K562 (cell line): ENCODE measurements at regions not wholly inside any gene's neighbourhood (a gene's known extent, or its start where the extent isn't known, plus 50 kb on each side); places are given as distances from the start of the nearest gene placed in this dataset.
"Not testable (repeated sequence)": the region's sequence is repeated elsewhere in the genome, so short reads cannot be mapped to it uniquely, and the experiment has no call there.

Source experiments
- ATAC-seq: fragments of 200-7000 bp; cut with Tn5 transposase; 3 replicates; pipeline ENCODE4 v1.9.1; 2020; ENCODE audit warnings: moderate library complexity
- BruUV-seq: library from RNA; stranded (reverse); fragments of 400-500 nt; replicated peaks from 2 replicates; lab custom pipeline; 2021; lab: Mats Ljungman, UMichigan
- CTCF ChIA-PET: fragments of 300-600 bp; formaldehyde crosslinking; extraction: SDS; loops from one replicate; lab custom pipeline; 2021; ENCODE audit warnings: low intra/inter-chr PET ratio; lab: Yijun Ruan, JAX
- POLR2A ChIA-PET: fragments of 300-600, 350-650 bp; sonication (Branson Sonifier 250); formaldehyde crosslinking; extraction: SDS; loops from one replicate; lab custom pipeline; 2021; ENCODE audit warnings: antibody characterized with exemption, inconsistent platforms; lab: Yijun Ruan, JAX
- DNase-seq, 4 experiments: peaks; one replicate each; pipeline versions ENCODE4 v3.0.0 to v3.0.0-alpha.2; 2011 to 2018; ENCODE audit warnings: low spot score in 3 of 4, mixed read lengths in 3 of 4; ENCODE audit errors: extremely low read depth in 1 of 4
- FAIRE-seq: peaks from 2 replicates; lab custom pipeline; 2011; peaks lifted over from hg19 to GRCh38; lab: Jason Lieb, UNC
- H2AFZ ChIP-seq: 2 replicates; pipeline ENCODE4 v1.6.0; 2011; ENCODE audit warnings: low read depth, low read length, control low read depth, inconsistent platforms
- H3K27ac ChIP-seq: fragments of 200-600 bp; 3 replicates; pipeline ENCODE4 v1.8.0; 2011; ENCODE audit warnings: low read depth, mild to moderate bottlenecking, control low read depth, inconsistent platforms, low read length, moderate library complexity, mixed read lengths; ENCODE audit errors: extremely low read depth
- H3K27me3 ChIP-seq, 2 experiments: fragments of 300-600 bp in 1 of 2; 2 replicates in 1 of 2; 3 replicates in 1 of 2; pipeline versions ENCODE4 v1.6.0 to v1.8.0; 2011; ENCODE audit warnings: inconsistent platforms in 2 of 2, low read length in 2 of 2, mild to moderate bottlenecking in 1 of 2, mixed read lengths in 1 of 2, moderate library complexity in 1 of 2; ENCODE audit not compliant: control insufficient read depth in 2 of 2, insufficient read depth in 2 of 2
- H3K36me3 ChIP-seq: fragments of 300-600 bp; 3 replicates; pipeline ENCODE4 v1.8.0; 2011; ENCODE audit warnings: mild to moderate bottlenecking, low read length, inconsistent platforms; ENCODE audit not compliant: control insufficient read depth, insufficient read depth
- H3K4me1 ChIP-seq, 2 experiments: fragments of 200-600 bp in 1 of 2; replicated peaks in 1 of 2; 2 replicates in 1 of 2; 3 replicates in 1 of 2; pipeline versions ENCODE4 v1.5.1 to v1.8.0; 2011; ENCODE audit warnings: inconsistent platforms in 2 of 2, low read length in 2 of 2, mild to moderate bottlenecking in 1 of 2, mixed read lengths in 1 of 2, moderate library complexity in 1 of 2; ENCODE audit not compliant: control insufficient read depth in 2 of 2, insufficient read depth in 2 of 2
- H3K4me2 ChIP-seq: 2 replicates; pipeline ENCODE4 v1.6.1; 2011; ENCODE audit warnings: low read length, control low read depth, inconsistent platforms, mixed read lengths; ENCODE audit not compliant: insufficient read depth
- H3K4me3 ChIP-seq: fragments of 200-600 bp; sonication (generic), shearing (Covaris generic); 2 replicates; pipeline ENCODE4 v1.5.1; 2016; ENCODE audit warnings: control low read depth, inconsistent platforms
- H3K79me2 ChIP-seq: fragments of 200-600 bp; 3 replicates; pipeline ENCODE4 v1.8.0; 2011; ENCODE audit warnings: low read length, inconsistent platforms; ENCODE audit not compliant: control insufficient read depth, insufficient read depth
- H3K9ac ChIP-seq, 2 experiments: 2 replicates each; pipeline versions ENCODE4 v1.6.0 to v1.6.1; 2011; ENCODE audit warnings: low read depth in 2 of 2, low read length in 2 of 2, control low read depth in 1 of 2, inconsistent platforms in 1 of 2, mild to moderate bottlenecking in 1 of 2, mixed read lengths in 1 of 2; ENCODE audit not compliant: insufficient read depth in 1 of 2
- H3K9me1 ChIP-seq: one replicate; pipeline ENCODE4 v1.6.0; 2011; ENCODE audit warnings: inconsistent platforms, mild to moderate bottlenecking, low read length, moderate library complexity; ENCODE audit not compliant: control insufficient read depth, insufficient read depth
- H3K9me3 ChIP-seq: replicated peaks from 2 replicates; pipeline ENCODE4 v1.5.1; 2011; ENCODE audit warnings: low read depth, low read length, inconsistent platforms; ENCODE audit not compliant: control insufficient read depth, insufficient read depth
- H4K20me1 ChIP-seq: replicated peaks from 2 replicates; pipeline ENCODE4 v1.6.1; 2011; ENCODE audit warnings: low read length, inconsistent platforms, mixed read lengths; ENCODE audit not compliant: control insufficient read depth, insufficient read depth
- C11orf30 ChIP-seq: fragments of 450-650 bp; IDR thresholded peaks from 2 replicates; pipeline ENCODE4 v1.6.1; 2016; ENCODE audit warnings: low read depth, mild to moderate bottlenecking
- CBFB ChIP-seq: sonication (generic); formaldehyde crosslinking; IDR thresholded peaks from 2 replicates; pipeline ENCODE4 v1.4.0; 2020; ENCODE audit warnings: mild to moderate bottlenecking, missing genetic modification reagents
- EGR1 ChIP-seq: fragments of 450-650 bp; conservative IDR thresholded peaks from 2 replicates; pipeline ENCODE4 v1.6.1; 2017; ENCODE audit warnings: mild to moderate bottlenecking
- MAFF ChIP-seq: IDR thresholded peaks from 2 replicates; pipeline ENCODE4 v1.6.1; 2012; ENCODE audit warnings: low read length, improper control_type of control experiment
- MAFG ChIP-seq: fragments of 450-650 bp; conservative IDR thresholded peaks from 2 replicates; pipeline ENCODE4 v1.6.1; 2016; ENCODE audit warnings: missing genetic modification characterization, missing compliant biosample characterization
- MAFK ChIP-seq: IDR thresholded peaks from 2 replicates; pipeline ENCODE4 v1.6.1; 2011; ENCODE audit warnings: low read length, improper control_type of control experiment
- ZNF253 ChIP-seq: fragments of 250-450 bp; sonication (Bioruptor Pico); conservative IDR thresholded peaks from 2 replicates; pipeline ENCODE4 v1.6.1; 2021; ENCODE audit warnings: mild to moderate bottlenecking
- ZNF316 ChIP-seq: fragments of 450-650 bp; IDR thresholded peaks from 2 replicates; pipeline ENCODE4 v1.6.1; 2016
- ZNF507 ChIP-seq: conservative IDR thresholded peaks from 2 replicates; pipeline ENCODE4 v1.6.1; 2017; ENCODE audit warnings: missing genetic modification characterization, missing compliant biosample characterization
- ZNF766 ChIP-seq: fragments of 200-800 bp; sonication (Bioruptor generic); conservative IDR thresholded peaks from 2 replicates; pipeline ENCODE4 v1.6.1; 2016; ENCODE audit warnings: missing genetic modification characterization, missing compliant biosample characterization
- WGBS: fragments of 100-300 bp; shearing (Covaris generic); methylation state at CpG from one replicate; pipeline ENCODE4 v1.1.6; 2016; ENCODE audit warnings: low coverage, mixed read lengths; ENCODE audit not compliant: insufficient coverage; ENCODE audit errors: missing lambda C conversion rate; 5-methylcytosine and 5-hydroxymethylcytosine counted together
- in situ Hi-C: fragments of 300-500 bp; cut with MboI; formaldehyde crosslinking; loops from 4 replicates; pipeline ENCODE4 v1.15.0; 2018; ENCODE audit warnings: inconsistent platforms, mixed read lengths
- intact Hi-C: fragments of 100-400 bp; cut with micrococcal nuclease; formaldehyde crosslinking; loops from 2 replicates; pipeline ENCODE4 v1.14.2; 2022

GRCh38 chr7:63856466-63856865, 142.2 kb upstream of the ZNF722 start:
- FAIRE-seq, POLR2A ChIA-PET, H3K9me3 ChIP-seq, H4K20me1 ChIP-seq, DNase-seq, H2AFZ ChIP-seq, H3K9ac ChIP-seq, ATAC-seq, H3K27me3 ChIP-seq, BruUV-seq, H3K4me3 ChIP-seq, H3K27ac ChIP-seq, intact Hi-C loops, H3K4me2 ChIP-seq, in situ Hi-C loops, H3K9me1 ChIP-seq, H3K79me2 ChIP-seq, H3K36me3 ChIP-seq, H3K4me1 ChIP-seq, CTCF ChIA-PET: not testable (repeated sequence)
- 0% methylated on average over 3 of the region's 3 CpGs for WGBS

- Histone ChIP-seq H3K4me2 (no peak overlapping the region), H4K20me1 (no peaks in the 10 kb centered on the region), H2AFZ (no peak overlapping the region), H3K4me1 (no peaks in the 10 kb centered on the region), H3K27ac (no peak overlapping the region), H3K9me1 (no peaks in the 10 kb centered on the region), H3K9me3 (no peaks in the 10 kb centered on the region; the same call in 1 of the 2 replicates), H3K79me2 (no peaks in the 10 kb centered on the region), H3K4me3 (no peak overlapping the region), H3K9ac (no peak overlapping the region), H3K27me3 (no peaks in the 10 kb centered on the region), H3K36me3 (no peaks in the 10 kb centered on the region)
- CTCF ChIA-PET = no interaction called here
- POLR2A ChIA-PET = no interaction called here
- no TSS peak for BruUV-seq
- DNase-seq (no peak), ATAC-seq (no peak), FAIRE-seq (no peak)
- TF ChIP-seq C11orf30 (peak; percentile 90), ZNF766 (CRISPR knock-in tag) (no peak), CBFB (CRISPR knock-in tag) (no peak), ZNF507 (tag) (no peak), MAFG (peak; percentile 95), ZNF316 (peak; percentile 97), EGR1 (no peak), ZNF253 (no peak), MAFF (peak; percentile 98), MAFK (peak; percentile 98)
- in situ Hi-C loops = no loop called here
- intact Hi-C loops = no loop called here
These were observed 131.5 kb upstream of the ZNF722 start for GRCh38 chr7:63867127-63867526.

- H3K9me1 ChIP-seq, H3K27me3 ChIP-seq, H3K36me3 ChIP-seq, ATAC-seq, CTCF ChIA-PET, intact Hi-C loops, H3K4me1 ChIP-seq, DNase-seq, BruUV-seq, H3K9ac ChIP-seq, H2AFZ ChIP-seq, H3K9me3 ChIP-seq, H3K4me2 ChIP-seq, FAIRE-seq, H3K79me2 ChIP-seq, H4K20me1 ChIP-seq, H3K4me3 ChIP-seq, in situ Hi-C loops, POLR2A ChIA-PET, H3K27ac ChIP-seq: not testable (repeated sequence)
- 0% methylated on average over 4 of the region's 30 CpGs for WGBS
These were observed 124.4 kb upstream of the ZNF722 start for GRCh38 chr7:63874242-63874641.
